Astrocyte (in vitro differentiated cells and primary cell): ENCODE measurements at regions not wholly inside any gene's neighbourhood (a gene's known extent, or its start where the extent isn't known, plus 50 kb on each side); places are given as distances from the start of the nearest gene placed in this dataset.

Experiments used
- DNase-seq: peaks from one replicate; pipeline ENCODE4 v3.0.0-alpha.2; 2010; ENCODE audit warnings: low read depth
- FAIRE-seq: peaks from 2 replicates; lab custom pipeline; 2011; peaks lifted over from hg19 to GRCh38; lab: Jason Lieb, UNC
- H2AFZ ChIP-seq: 2 replicates; pipeline ENCODE4 v1.6.0; 2012; ENCODE audit warnings: low read depth, low read length, inconsistent platforms
- H3K27ac ChIP-seq: 2 replicates; pipeline ENCODE4 v1.5.1; 2011; ENCODE audit warnings: low read depth, low read length, inconsistent platforms
- H3K27me3 ChIP-seq: 2 replicates; pipeline ENCODE4 v1.6.0; 2011; ENCODE audit warnings: low read length, inconsistent platforms; ENCODE audit not compliant: insufficient read depth
- H3K36me3 ChIP-seq: 2 replicates; pipeline ENCODE4 v1.5.1; 2011; ENCODE audit warnings: low read length, inconsistent platforms; ENCODE audit not compliant: insufficient read depth
- H3K4me1 ChIP-seq: 2 replicates; pipeline ENCODE4 v1.5.1; 2011; ENCODE audit warnings: low read length, inconsistent platforms; ENCODE audit not compliant: insufficient read depth
- H3K4me2 ChIP-seq: 2 replicates; pipeline ENCODE4 v1.6.0; 2012; ENCODE audit warnings: low read length, inconsistent platforms
- H3K4me3 ChIP-seq: 2 replicates; pipeline ENCODE4 v1.5.1; 2011; ENCODE audit warnings: low read depth, mild to moderate bottlenecking, low read length, inconsistent platforms; ENCODE audit not compliant: insufficient read depth
- H3K79me2 ChIP-seq: 2 replicates; pipeline ENCODE4 v1.6.0; 2012; ENCODE audit warnings: mild to moderate bottlenecking, low read length, inconsistent platforms; ENCODE audit not compliant: insufficient read depth
- H3K9ac ChIP-seq: 2 replicates; pipeline ENCODE4 v1.6.0; 2012; ENCODE audit warnings: mild to moderate bottlenecking, low read length, inconsistent platforms
- H3K9me3 ChIP-seq: 2 replicates; pipeline ENCODE4 v1.5.1; 2012; ENCODE audit warnings: low read depth, mild to moderate bottlenecking, low read length, inconsistent platforms; ENCODE audit not compliant: insufficient read depth
- H4K20me1 ChIP-seq: 2 replicates; pipeline ENCODE4 v1.6.0; 2012; ENCODE audit warnings: low read length, inconsistent platforms; ENCODE audit not compliant: insufficient read depth
- H3K27ac Mint-ChIP-seq: one replicate; pipeline ENCODE4 v1.8.0; 2021; ENCODE audit warnings: mild to moderate bottlenecking, mixed read lengths; ENCODE audit not compliant: unreplicated experiment
- H3K27me3 Mint-ChIP-seq: one replicate; pipeline ENCODE4 v1.8.0; 2021; ENCODE audit warnings: low read depth, mixed read lengths; ENCODE audit not compliant: unreplicated experiment
- H3K36me3 Mint-ChIP-seq: one replicate; pipeline ENCODE4 v1.8.0; 2021; ENCODE audit warnings: low read depth, mixed read lengths; ENCODE audit not compliant: unreplicated experiment
- H3K4me1 Mint-ChIP-seq: one replicate; pipeline ENCODE4 v1.8.0; 2021; ENCODE audit warnings: low read depth, mixed read lengths; ENCODE audit not compliant: unreplicated experiment
- H3K4me3 Mint-ChIP-seq: one replicate; pipeline ENCODE4 v1.8.0; 2021; ENCODE audit warnings: mild to moderate bottlenecking, moderate library complexity, mixed read lengths; ENCODE audit not compliant: unreplicated experiment
- H3K9me3 Mint-ChIP-seq: one replicate; pipeline ENCODE4 v1.8.0; 2021; ENCODE audit warnings: mild to moderate bottlenecking, mixed read lengths; ENCODE audit not compliant: unreplicated experiment
- EZH2 ChIP-seq: IDR thresholded peaks from 2 replicates; pipeline ENCODE4 v1.6.1; 2012; ENCODE audit warnings: mild to moderate bottlenecking, low read length, inconsistent platforms; ENCODE audit not compliant: insufficient read depth
- TF ChIP-seq, protein P1 (sequence below): IDR thresholded peaks from 2 replicates; pipeline ENCODE4 v1.5.1; 2011; ENCODE audit warnings: low read depth, mild to moderate bottlenecking, inconsistent platforms, low read length, moderate library complexity; ENCODE audit not compliant: insufficient read depth

DNA sequence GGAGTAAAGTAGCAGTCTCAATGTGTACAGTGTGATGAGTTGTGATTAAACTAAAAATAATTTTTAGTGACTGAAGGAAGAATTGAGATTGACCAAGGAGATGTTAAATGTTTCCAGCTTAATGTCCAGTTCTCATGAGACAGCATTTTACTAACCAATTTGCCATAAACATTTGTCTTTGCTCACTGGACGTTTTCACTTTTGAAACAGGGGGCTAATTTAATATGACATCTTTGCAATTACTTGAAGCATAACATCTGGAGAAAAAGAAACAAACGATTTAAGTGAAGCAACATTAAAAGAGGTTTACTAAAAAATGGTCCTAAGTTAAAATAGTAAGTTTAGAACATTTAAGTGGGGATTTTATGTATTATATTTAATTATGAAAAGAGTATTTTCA is 443.8 kb downstream of the BCKDHB start:
- no peak for TF ChIP-seq EZH2
- TF ChIP-seq, protein P1, sequence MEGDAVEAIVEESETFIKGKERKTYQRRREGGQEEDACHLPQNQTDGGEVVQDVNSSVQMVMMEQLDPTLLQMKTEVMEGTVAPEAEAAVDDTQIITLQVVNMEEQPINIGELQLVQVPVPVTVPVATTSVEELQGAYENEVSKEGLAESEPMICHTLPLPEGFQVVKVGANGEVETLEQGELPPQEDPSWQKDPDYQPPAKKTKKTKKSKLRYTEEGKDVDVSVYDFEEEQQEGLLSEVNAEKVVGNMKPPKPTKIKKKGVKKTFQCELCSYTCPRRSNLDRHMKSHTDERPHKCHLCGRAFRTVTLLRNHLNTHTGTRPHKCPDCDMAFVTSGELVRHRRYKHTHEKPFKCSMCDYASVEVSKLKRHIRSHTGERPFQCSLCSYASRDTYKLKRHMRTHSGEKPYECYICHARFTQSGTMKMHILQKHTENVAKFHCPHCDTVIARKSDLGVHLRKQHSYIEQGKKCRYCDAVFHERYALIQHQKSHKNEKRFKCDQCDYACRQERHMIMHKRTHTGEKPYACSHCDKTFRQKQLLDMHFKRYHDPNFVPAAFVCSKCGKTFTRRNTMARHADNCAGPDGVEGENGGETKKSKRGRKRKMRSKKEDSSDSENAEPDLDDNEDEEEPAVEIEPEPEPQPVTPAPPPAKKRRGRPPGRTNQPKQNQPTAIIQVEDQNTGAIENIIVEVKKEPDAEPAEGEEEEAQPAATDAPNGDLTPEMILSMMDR: no peak
- no peak overlapping the region for H3K4me3 Mint-ChIP-seq
- H3K9me3 ChIP-seq: no peaks in the 10 kb centered on the region
- H3K4me1 Mint-ChIP-seq: peaks cover 32% of the 10 kb centered on the region
- no peaks in the 10 kb centered on the region for H3K9me3 Mint-ChIP-seq
- no peak overlapping the region for H2AFZ ChIP-seq
- H3K4me2 ChIP-seq: no peak overlapping the region
- H3K27ac ChIP-seq: no peak overlapping the region
- H3K36me3 Mint-ChIP-seq: no peaks in the 10 kb centered on the region
- H3K9ac ChIP-seq: no peak overlapping the region
- FAIRE-seq (no peak), DNase-seq (no peak)
- H3K36me3 ChIP-seq: no peaks in the 10 kb centered on the region
- H3K27me3 ChIP-seq: no peaks in the 10 kb centered on the region
- no peaks in the 10 kb centered on the region for H3K79me2 ChIP-seq
- no peak overlapping the region for H3K4me3 ChIP-seq
- no peaks in the 10 kb centered on the region for H3K27me3 Mint-ChIP-seq
- H3K4me1 ChIP-seq: peaks cover 13% of the 10 kb centered on the region
- H3K27ac Mint-ChIP-seq: no peak overlapping the region
- no peaks in the 10 kb centered on the region for H4K20me1 ChIP-seq

DNA sequence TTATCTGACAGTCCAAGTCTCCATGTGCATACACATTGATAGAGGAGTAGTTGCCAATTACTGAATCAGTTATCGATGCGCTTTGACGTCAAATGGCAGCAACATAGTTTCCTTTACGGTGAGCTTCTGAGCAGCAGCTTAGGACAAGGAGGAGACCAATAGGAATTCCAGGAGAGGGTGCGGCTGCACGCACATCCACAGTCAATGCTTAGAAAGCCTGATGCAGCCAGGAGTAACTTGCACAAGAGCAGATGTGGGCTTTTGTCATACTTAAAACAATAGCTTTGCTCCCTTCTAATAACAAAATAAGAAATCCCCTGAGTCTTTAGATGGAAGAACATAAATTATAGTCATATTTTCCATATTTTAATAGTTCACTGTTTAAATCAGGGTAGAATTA is 442.1 kb downstream of the BCKDHB start:
- no peak for TF ChIP-seq EZH2
- TF ChIP-seq, protein P1: no peak
- Mint-ChIP-seq H3K27ac (peak overlapping the region; percentile 77), H3K36me3 (no peaks in the 10 kb centered on the region), H3K9me3 (no peaks in the 10 kb centered on the region), H3K4me1 (peaks cover 48% of the 10 kb centered on the region), H3K27me3 (no peaks in the 10 kb centered on the region), H3K4me3 (no peak overlapping the region)
- Histone ChIP-seq H3K36me3 (no peaks in the 10 kb centered on the region), H3K4me1 (peaks cover 22% of the 10 kb centered on the region), H4K20me1 (no peaks in the 10 kb centered on the region), H3K27ac (peak overlapping the region; percentile 76), H3K4me3 (no peak overlapping the region), H3K79me2 (no peaks in the 10 kb centered on the region), H2AFZ (no peak overlapping the region), H3K9me3 (no peaks in the 10 kb centered on the region), H3K4me2 (peak overlapping the region; percentile 66), H3K9ac (peak overlapping the region; percentile 58), H3K27me3 (no peaks in the 10 kb centered on the region)
- FAIRE-seq (no peak), DNase-seq (peak; percentile 69)

GRCh38 chr6:80547827-80548226 is 441.4 kb downstream of the BCKDHB start:
- H3K4me3 ChIP-seq: no peak overlapping the region
- H3K27ac Mint-ChIP-seq: peak overlapping the region; percentile 79
- H3K4me2 ChIP-seq: peak overlapping the region; percentile 66
- peaks cover 49% of the 10 kb centered on the region for H3K4me1 Mint-ChIP-seq
- no peak overlapping the region for H3K4me3 Mint-ChIP-seq
- H2AFZ ChIP-seq: peak overlapping the region; percentile 29
- no peaks in the 10 kb centered on the region for H3K9me3 ChIP-seq
- DNase-seq (peak; percentile 93), FAIRE-seq (peak; percentile 97)
- H3K27me3 ChIP-seq: no peaks in the 10 kb centered on the region
- peaks cover 24% of the 10 kb centered on the region for H3K4me1 ChIP-seq
- H3K79me2 ChIP-seq: no peaks in the 10 kb centered on the region
- no peaks in the 10 kb centered on the region for H4K20me1 ChIP-seq
- peak overlapping the region; percentile 76 for H3K27ac ChIP-seq
- TF ChIP-seq, protein P1: no peak
- no peak for TF ChIP-seq EZH2
- H3K9ac ChIP-seq: peak overlapping the region; percentile 58
- no peaks in the 10 kb centered on the region for H3K27me3 Mint-ChIP-seq
- H3K36me3 ChIP-seq: no peaks in the 10 kb centered on the region
- no peaks in the 10 kb centered on the region for H3K9me3 Mint-ChIP-seq
- H3K36me3 Mint-ChIP-seq: no peaks in the 10 kb centered on the region
